ENCODE measurements at regions not wholly inside any gene's neighbourhood (a gene's known extent, or its start where the extent isn't known, plus 50 kb on each side); places are given as distances from the start of the nearest gene placed in this dataset.

- H3K4me3 ChIP-seq, result no peak overlapping the region
- no peaks in the 10 kb centered on the region for H3K9me3 ChIP-seq
- intact Hi-C loops (cut with DNase I), result no loop called here
- DNase-seq (ENCODE audit: extremely low spot score in 2 of 2), result no peak
- H3K36me3 ChIP-seq, result no peaks in the 10 kb centered on the region
- H3K27ac ChIP-seq, result no peak overlapping the region
- no peaks in the 10 kb centered on the region for H3K4me1 ChIP-seq
- no peak for TF ChIP-seq POLR2A (IDR thresholded peaks at IDR 0.05)
- TF ChIP-seq POLR2AphosphoS5 (IDR thresholded peaks at IDR 0.05; ENCODE audit: insufficient read depth in 1 of 2, low read depth in 1 of 2), result no peak
- TF ChIP-seq, protein P1, sequence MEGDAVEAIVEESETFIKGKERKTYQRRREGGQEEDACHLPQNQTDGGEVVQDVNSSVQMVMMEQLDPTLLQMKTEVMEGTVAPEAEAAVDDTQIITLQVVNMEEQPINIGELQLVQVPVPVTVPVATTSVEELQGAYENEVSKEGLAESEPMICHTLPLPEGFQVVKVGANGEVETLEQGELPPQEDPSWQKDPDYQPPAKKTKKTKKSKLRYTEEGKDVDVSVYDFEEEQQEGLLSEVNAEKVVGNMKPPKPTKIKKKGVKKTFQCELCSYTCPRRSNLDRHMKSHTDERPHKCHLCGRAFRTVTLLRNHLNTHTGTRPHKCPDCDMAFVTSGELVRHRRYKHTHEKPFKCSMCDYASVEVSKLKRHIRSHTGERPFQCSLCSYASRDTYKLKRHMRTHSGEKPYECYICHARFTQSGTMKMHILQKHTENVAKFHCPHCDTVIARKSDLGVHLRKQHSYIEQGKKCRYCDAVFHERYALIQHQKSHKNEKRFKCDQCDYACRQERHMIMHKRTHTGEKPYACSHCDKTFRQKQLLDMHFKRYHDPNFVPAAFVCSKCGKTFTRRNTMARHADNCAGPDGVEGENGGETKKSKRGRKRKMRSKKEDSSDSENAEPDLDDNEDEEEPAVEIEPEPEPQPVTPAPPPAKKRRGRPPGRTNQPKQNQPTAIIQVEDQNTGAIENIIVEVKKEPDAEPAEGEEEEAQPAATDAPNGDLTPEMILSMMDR (IDR thresholded peaks at IDR 0.05), result no peak
- no peaks in the 10 kb centered on the region for H3K27me3 ChIP-seq
Measured at GRCh38 chr9:99593610-99594009, 228.1 kb upstream of the NR4A3 start.

DNA sequence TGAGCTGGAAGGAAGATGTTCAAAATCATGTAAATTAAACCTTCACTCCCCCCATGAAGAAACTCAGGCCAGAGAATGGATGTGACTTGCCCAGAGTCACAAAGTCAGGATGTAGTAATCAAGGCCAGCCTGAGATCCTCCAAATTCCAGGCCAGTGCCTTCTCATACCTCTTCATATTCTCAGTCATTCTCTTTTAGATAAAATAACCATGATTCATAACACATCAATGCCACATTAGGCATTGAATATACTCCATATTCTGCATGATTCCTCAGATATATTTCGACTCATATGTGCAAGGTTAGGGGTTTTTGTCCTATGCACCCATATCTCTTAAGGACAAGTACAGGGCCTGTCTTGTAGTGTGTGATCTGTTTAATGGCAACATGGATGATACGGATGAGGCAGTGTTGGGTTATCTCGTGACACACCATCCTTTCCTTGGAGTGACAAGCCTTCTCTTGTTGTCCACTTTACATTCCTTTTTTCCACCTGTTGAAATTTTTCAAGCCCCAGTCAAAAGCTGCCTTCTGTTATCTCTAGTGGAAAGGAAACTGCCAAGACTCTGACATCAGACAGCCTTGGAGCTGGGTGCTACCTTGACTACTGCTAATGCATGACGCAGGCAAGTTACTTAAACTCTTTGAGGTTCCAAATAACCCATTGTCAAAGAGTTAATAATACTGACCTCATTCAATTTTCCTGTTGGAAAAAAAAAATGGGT lies 227.5 kb upstream of the NR4A3 start:
- H3K36me3 ChIP-seq, result no peaks in the 10 kb centered on the region
- intact Hi-C loops (cut with DNase I), result no loop called here
- no peak overlapping the region for H3K27ac ChIP-seq
- no peaks in the 10 kb centered on the region for H3K27me3 ChIP-seq
- TF ChIP-seq POLR2A (IDR thresholded peaks at IDR 0.05) (no peak), POLR2AphosphoS5 (IDR thresholded peaks at IDR 0.05; ENCODE audit: insufficient read depth in 1 of 2, low read depth in 1 of 2) (no peak)
- TF ChIP-seq, protein P1 (IDR thresholded peaks at IDR 0.05), result no peak
- no peak overlapping the region for H3K4me3 ChIP-seq
- H3K9me3 ChIP-seq, result no peaks in the 10 kb centered on the region
- no peak for DNase-seq (ENCODE audit: extremely low spot score in 2 of 2)
- no peaks in the 10 kb centered on the region for H3K4me1 ChIP-seq

DNA sequence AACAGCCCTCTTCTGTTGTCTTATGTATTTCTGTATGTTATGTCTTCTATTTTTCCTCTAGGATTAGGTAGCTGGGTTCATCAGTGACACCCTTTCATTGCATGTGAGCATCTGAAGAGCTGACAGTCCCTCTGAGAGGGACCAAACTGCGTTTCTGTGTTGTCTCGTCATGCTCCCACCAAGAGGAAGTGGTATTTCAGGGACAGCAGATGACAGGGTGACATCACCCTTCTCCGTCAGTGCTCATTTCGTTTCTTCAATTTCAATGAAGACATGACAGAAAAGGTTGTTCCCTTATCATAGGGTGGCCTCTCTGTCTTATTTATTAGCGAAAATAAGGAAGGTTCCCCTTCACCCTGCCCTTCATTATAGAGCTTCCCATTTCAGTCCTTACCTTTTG lies 225.9 kb upstream of the NR4A3 start:
- Histone ChIP-seq H3K36me3 (no peaks in the 10 kb centered on the region), H3K9me3 (no peaks in the 10 kb centered on the region), H3K4me3 (no peak overlapping the region), H3K4me1 (no peaks in the 10 kb centered on the region), H3K27ac (no peak overlapping the region), H3K27me3 (no peaks in the 10 kb centered on the region)
- DNase-seq (ENCODE audit: extremely low spot score in 2 of 2), result no peak
- intact Hi-C loops (cut with DNase I), result no loop called here
- TF ChIP-seq POLR2A (IDR thresholded peaks at IDR 0.05) (no peak), POLR2AphosphoS5 (IDR thresholded peaks at IDR 0.05; ENCODE audit: insufficient read depth in 1 of 2, low read depth in 1 of 2) (no peak)
- TF ChIP-seq, protein P1 (IDR thresholded peaks at IDR 0.05), result no peak

- intact Hi-C loops (cut with DNase I), result no loop called here
- no peaks in the 10 kb centered on the region for H3K36me3 ChIP-seq
- no peaks in the 10 kb centered on the region for H3K27me3 ChIP-seq
- no peak overlapping the region for H3K27ac ChIP-seq
- no peak overlapping the region for H3K4me3 ChIP-seq
- no peaks in the 10 kb centered on the region for H3K4me1 ChIP-seq
- DNase-seq (ENCODE audit: extremely low spot score in 2 of 2), result no peak
- TF ChIP-seq POLR2A (IDR thresholded peaks at IDR 0.05), result no peak
- no peak for TF ChIP-seq POLR2AphosphoS5 (IDR thresholded peaks at IDR 0.05; ENCODE audit: insufficient read depth in 1 of 2, low read depth in 1 of 2)
- TF ChIP-seq, protein P1 (IDR thresholded peaks at IDR 0.05), result no peak
- no peaks in the 10 kb centered on the region for H3K9me3 ChIP-seq
Measured at GRCh38 chr9:99601571-99602111, 220.0 kb upstream of the NR4A3 start.

GRCh38 chr9:99602854-99603253 lies 218.8 kb upstream of the NR4A3 start:
- Histone ChIP-seq H3K36me3 (no peaks in the 10 kb centered on the region), H3K27ac (no peak overlapping the region), H3K4me3 (no peak overlapping the region), H3K27me3 (no peaks in the 10 kb centered on the region), H3K9me3 (no peaks in the 10 kb centered on the region), H3K4me1 (no peaks in the 10 kb centered on the region)
- TF ChIP-seq POLR2AphosphoS5 (IDR thresholded peaks at IDR 0.05; ENCODE audit: insufficient read depth in 1 of 2, low read depth in 1 of 2), result no peak
- TF ChIP-seq, protein P1 (IDR thresholded peaks at IDR 0.05), result no peak
- TF ChIP-seq POLR2A (IDR thresholded peaks at IDR 0.05), result no peak
- DNase-seq (ENCODE audit: extremely low spot score in 2 of 2), result no peak
- intact Hi-C loops (cut with DNase I), result no loop called here

All from vagina (tissue), 2 donors.